GM13977 (cell line): ENCODE measurements at regions not wholly inside any gene's neighbourhood (a gene's known extent, or its start where the extent isn't known, plus 50 kb on each side); places are given as distances from the start of the nearest gene placed in this dataset.

Source experiments
- DNase-seq: peaks from one replicate; pipeline ENCODE4 v3.0.0; 2012; ENCODE audit warnings: low spot score
- CTCF ChIP-seq: IDR thresholded peaks from 2 replicates; pipeline ENCODE4 v1.5.1; 2012; ENCODE audit warnings: mild to moderate bottlenecking, control low read depth; ENCODE audit not compliant: insufficient read depth; ENCODE audit errors: extremely low read depth, missing control alignments
- in situ Hi-C: fragments of 300-500 bp; cut with MboI; formaldehyde crosslinking; loops from one replicate; pipeline ENCODE4 v1.12.0; 2022; ENCODE audit warnings: low sequenced_read_pairs, low pct_unique_long_range_greater_than_20kb, mixed read lengths, inconsistent platforms; ENCODE audit not compliant: unreplicated experiment

GRCh38 chr7:155880721-155881120, 68.5 kb upstream of the SHH start:
- in situ Hi-C loops, result no loop called here
- TF ChIP-seq CTCF, result no peak
- DNase-seq, result no peak

GRCh38 chr7:155879592-155879991, 67.3 kb upstream of the SHH start:
- DNase-seq, result no peak
- in situ Hi-C loops, result no loop called here
- no peak for TF ChIP-seq CTCF

- TF ChIP-seq CTCF, result no peak
- DNase-seq, result no peak
- in situ Hi-C loops, result no loop called here
Observed at GRCh38 chr7:155878674-155879073, 66.4 kb upstream of the SHH start.

GRCh38 chr7:155878250-155878649, 66.0 kb upstream of the SHH start:
- TF ChIP-seq CTCF, result no peak
- no peak for DNase-seq
- in situ Hi-C loops, result no loop called here

GRCh38 chr7:155877167-155877566, 64.9 kb upstream of the SHH start:
- in situ Hi-C loops, result no loop called here
- DNase-seq, result no peak
- no peak for TF ChIP-seq CTCF

- no peak for DNase-seq
- in situ Hi-C loops, result no loop called here
Observed at GRCh38 chr7:155874411-155874810, 62.1 kb upstream of the SHH start.

More at GRCh38 chr7:155874411-155874810, 62.1 kb upstream of the SHH start:
- no peak for TF ChIP-seq CTCF
